ENCODE measurements at regions not wholly inside any gene's neighbourhood (a gene's known extent, or its start where the extent isn't known, plus 50 kb on each side); places are given as distances from the start of the nearest gene placed in this dataset.

DNA sequence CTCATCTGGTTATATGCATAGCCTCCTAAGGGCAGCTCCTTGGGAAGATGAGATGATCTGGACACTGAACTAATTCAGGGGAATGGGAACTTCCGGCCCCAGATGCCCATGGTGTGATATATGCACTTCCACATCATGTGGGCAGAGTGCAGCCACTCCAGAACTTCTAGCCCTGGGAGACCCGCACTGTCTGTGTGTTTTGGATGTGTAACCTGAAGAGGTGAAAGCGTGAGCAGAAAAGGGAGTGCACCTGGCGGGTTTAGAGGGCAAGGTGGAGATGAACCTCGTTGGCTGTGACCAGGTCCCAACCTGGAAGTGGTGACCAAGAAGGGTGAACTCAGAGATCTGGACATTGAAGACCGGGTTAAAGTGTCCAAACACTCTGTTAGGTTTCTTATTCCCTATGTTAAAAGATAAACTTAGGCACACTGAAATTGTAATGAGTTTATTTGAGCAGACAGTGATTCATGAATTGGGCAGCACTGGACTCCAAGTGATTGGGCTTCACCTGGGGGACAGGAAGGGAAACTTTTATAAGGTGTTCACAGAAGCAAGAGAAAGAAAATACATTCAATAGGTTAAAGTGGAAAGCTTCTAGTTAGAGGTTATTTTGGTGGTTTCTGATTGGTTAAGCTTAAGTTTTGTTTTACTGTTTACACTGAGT is 296.2 kb upstream of the SKOR2 start:
- H3K9ac ChIP-seq (ENCODE audit: insufficient read depth in 1 of 2, low read depth in 2 of 2, low read length in 2 of 2) = no peak overlapping the region
- H2AFZ ChIP-seq (ENCODE audit: low read depth, low read length) = no peak overlapping the region
- intact Hi-C loops (cut with micrococcal nuclease) = no loop called here
- BruUV-seq (replicated peaks) = no TSS peak
- ChIA-PET POLR2A (no interaction called here), CTCF (ENCODE audit: low intra/inter-chr PET ratio) (no interaction called here)
- H3K9me1 ChIP-seq (ENCODE audit: control insufficient read depth, insufficient read depth, low read length) = no peaks in the 10 kb centered on the region
- no peaks in the 10 kb centered on the region for H3K79me2 ChIP-seq (ENCODE audit: control insufficient read depth, insufficient read depth, low read length)
- H3K4me1 ChIP-seq (replicated peaks in 1 of 2; ENCODE audit: control insufficient read depth in 2 of 2, insufficient read depth in 2 of 2, low read length in 2 of 2) = no peaks in the 10 kb centered on the region
- H3K4me2 ChIP-seq (ENCODE audit: insufficient read depth, low read length) = no peak overlapping the region
- in situ Hi-C loops (cut with MboI) = no loop called here
- no peak overlapping the region for H3K27ac ChIP-seq (ENCODE audit: extremely low read depth, low read depth, low read length)
- no peaks in the 10 kb centered on the region for H3K27me3 ChIP-seq (ENCODE audit: control insufficient read depth in 2 of 2, insufficient read depth in 2 of 2, low read length in 2 of 2)
- H3K9me3 ChIP-seq (replicated peaks; ENCODE audit: control insufficient read depth, insufficient read depth, low read depth, low read length) = no peaks in the 10 kb centered on the region
- FAIRE-seq (no peak), DNase-seq (ENCODE audit: extremely low read depth in 1 of 4, low spot score in 3 of 4) (no peak), ATAC-seq (no peak)
- TF ChIP-seq SMARCE1 (IDR thresholded peaks at IDR 0.05) (no peak), NFIX (CRISPR knock-in tag; IDR thresholded peaks at IDR 0.05; ENCODE audit: low read depth) (no peak), ZFP1 (CRISPR knock-in tag; IDR thresholded peaks at IDR 0.05) (no peak), ZNF699 (CRISPR knock-in tag; IDR thresholded peaks at IDR 0.05; ENCODE audit: insufficient replicate concordance) (no peak)
- no peaks in the 10 kb centered on the region for H3K36me3 ChIP-seq (ENCODE audit: control insufficient read depth, insufficient read depth, low read length)
- WGBS (ENCODE audit: insufficient coverage, low coverage, missing lambda C conversion rate) = 0% methylated on average over 5 of the region's 6 CpGs
- no peaks in the 10 kb centered on the region for H4K20me1 ChIP-seq (replicated peaks; ENCODE audit: control insufficient read depth, insufficient read depth, low read length)
- no peak overlapping the region for H3K4me3 ChIP-seq

DNA sequence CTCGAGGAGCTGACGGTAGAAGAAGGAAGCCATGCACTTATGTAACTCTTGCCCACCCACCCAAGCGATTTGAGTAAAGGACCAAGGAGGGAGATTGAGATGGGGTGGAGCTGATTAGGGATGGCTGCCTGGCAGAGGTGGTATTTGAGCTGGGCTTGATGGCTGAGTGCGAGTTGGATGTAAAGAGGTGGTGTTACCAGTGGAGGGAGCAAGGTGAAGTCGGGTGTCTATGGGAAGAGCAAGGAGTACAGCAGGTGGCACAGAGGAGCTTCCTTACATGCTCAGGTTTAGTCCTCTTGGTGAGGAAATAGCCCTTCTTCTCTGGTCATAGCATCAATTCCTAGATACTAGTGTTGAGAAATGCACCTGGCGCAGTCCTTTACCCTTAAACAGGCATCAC is 294.2 kb upstream of the SKOR2 start:
- no peaks in the 10 kb centered on the region for H3K9me3 ChIP-seq (replicated peaks; ENCODE audit: control insufficient read depth, insufficient read depth, low read depth, low read length)
- ChIA-PET CTCF (ENCODE audit: low intra/inter-chr PET ratio) (no interaction called here), POLR2A (no interaction called here)
- H3K4me2 ChIP-seq (ENCODE audit: insufficient read depth, low read length) = no peak overlapping the region
- ATAC-seq = no peak
- no peaks in the 10 kb centered on the region for H3K27me3 ChIP-seq (ENCODE audit: control insufficient read depth in 2 of 2, insufficient read depth in 2 of 2, low read length in 2 of 2)
- DNase-seq (ENCODE audit: extremely low read depth in 1 of 4, low spot score in 3 of 4) = no peak
- H3K27ac ChIP-seq (ENCODE audit: extremely low read depth, low read depth, low read length) = no peak overlapping the region
- H3K9me1 ChIP-seq (ENCODE audit: control insufficient read depth, insufficient read depth, low read length) = no peaks in the 10 kb centered on the region
- no peak overlapping the region for H2AFZ ChIP-seq (ENCODE audit: low read depth, low read length)
- 2% methylated on average over 5 of the region's 6 CpGs for WGBS (ENCODE audit: insufficient coverage, low coverage, missing lambda C conversion rate)
- H3K9ac ChIP-seq (ENCODE audit: insufficient read depth in 1 of 2, low read depth in 2 of 2, low read length in 2 of 2) = no peak overlapping the region
- no peaks in the 10 kb centered on the region for H4K20me1 ChIP-seq (replicated peaks; ENCODE audit: control insufficient read depth, insufficient read depth, low read length)
- no peaks in the 10 kb centered on the region for H3K79me2 ChIP-seq (ENCODE audit: control insufficient read depth, insufficient read depth, low read length)
- no peak overlapping the region for H3K4me3 ChIP-seq
- H3K36me3 ChIP-seq (ENCODE audit: control insufficient read depth, insufficient read depth, low read length) = no peaks in the 10 kb centered on the region
- BruUV-seq (replicated peaks) = no TSS peak
- intact Hi-C loops (cut with micrococcal nuclease) (no loop called here), in situ Hi-C loops (cut with MboI) (no loop called here)
- no peaks in the 10 kb centered on the region for H3K4me1 ChIP-seq (replicated peaks in 1 of 2; ENCODE audit: control insufficient read depth in 2 of 2, insufficient read depth in 2 of 2, low read length in 2 of 2)
- no peak for FAIRE-seq
- TF ChIP-seq RFX5 (IDR thresholded peaks at IDR 0.05; ENCODE audit: low read depth, low read length) (no peak), HMG20B (CRISPR knock-in tag; IDR thresholded peaks at IDR 0.05) (no peak), NCOA6 (IDR thresholded peaks at IDR 0.05) (no peak), RB1 (IDR thresholded peaks at IDR 0.05; ENCODE audit: low read depth) (no peak), E2F3 (CRISPR knock-in tag; IDR thresholded peaks at IDR 0.05) (no peak), HCFC1 (IDR thresholded peaks at IDR 0.05; ENCODE audit: low read depth, low read length) (no peak), RBM39 (optimal IDR thresholded peaks at IDR 0.05; ENCODE audit: low read depth, low read length) (no peak), ZBTB8A (IDR thresholded peaks at IDR 0.05; ENCODE audit: partially characterized antibody) (no peak), RBM15 (IDR thresholded peaks at IDR 0.05; ENCODE audit: insufficient read depth, low read length) (no peak), L3MBTL2 (IDR thresholded peaks at IDR 0.05) (no peak)
- TF ChIP-seq, protein P1, sequence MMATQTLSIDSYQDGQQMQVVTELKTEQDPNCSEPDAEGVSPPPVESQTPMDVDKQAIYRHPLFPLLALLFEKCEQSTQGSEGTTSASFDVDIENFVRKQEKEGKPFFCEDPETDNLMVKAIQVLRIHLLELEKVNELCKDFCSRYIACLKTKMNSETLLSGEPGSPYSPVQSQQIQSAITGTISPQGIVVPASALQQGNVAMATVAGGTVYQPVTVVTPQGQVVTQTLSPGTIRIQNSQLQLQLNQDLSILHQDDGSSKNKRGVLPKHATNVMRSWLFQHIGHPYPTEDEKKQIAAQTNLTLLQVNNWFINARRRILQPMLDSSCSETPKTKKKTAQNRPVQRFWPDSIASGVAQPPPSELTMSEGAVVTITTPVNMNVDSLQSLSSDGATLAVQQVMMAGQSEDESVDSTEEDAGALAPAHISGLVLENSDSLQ (IDR thresholded peaks at IDR 0.05) = no peak

All from K562 (cell line).